ENCODE measurements at regions not wholly inside any gene's neighbourhood (a gene's known extent, or its start where the extent isn't known, plus 50 kb on each side); places are given as distances from the start of the nearest gene placed in this dataset.

DNA sequence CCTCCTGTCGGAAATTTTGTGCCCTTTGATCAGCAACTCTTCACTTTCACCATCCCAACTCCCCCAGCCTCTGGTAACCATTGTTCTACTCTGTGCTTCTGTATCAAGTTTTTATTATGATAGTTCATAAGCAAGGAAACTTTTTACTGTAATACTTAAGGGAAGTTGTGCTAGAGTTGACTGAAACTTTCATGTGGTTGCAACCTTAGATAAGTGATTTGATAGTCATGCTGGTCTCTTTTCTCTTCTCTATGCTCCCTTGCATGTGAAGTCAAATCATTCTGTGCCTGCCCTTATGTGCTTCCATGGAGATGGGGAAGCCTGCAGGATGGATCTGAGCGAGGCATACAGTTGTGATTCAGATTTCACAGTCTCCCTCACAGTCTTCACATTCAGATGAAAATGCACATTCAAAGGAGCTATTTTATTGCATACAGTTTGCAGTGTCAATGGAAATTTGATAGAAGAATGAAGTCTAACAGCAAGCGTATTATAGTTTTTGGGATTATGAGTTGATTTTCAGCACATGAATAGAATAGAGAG, 1428.3 kb upstream of the TENM3 start:
- DNase-seq (ENCODE audit: low read depth) = no peak
- no peak overlapping the region for H3K4me3 ChIP-seq (ENCODE audit: low read depth, low read length)
- TF ChIP-seq, protein P1, sequence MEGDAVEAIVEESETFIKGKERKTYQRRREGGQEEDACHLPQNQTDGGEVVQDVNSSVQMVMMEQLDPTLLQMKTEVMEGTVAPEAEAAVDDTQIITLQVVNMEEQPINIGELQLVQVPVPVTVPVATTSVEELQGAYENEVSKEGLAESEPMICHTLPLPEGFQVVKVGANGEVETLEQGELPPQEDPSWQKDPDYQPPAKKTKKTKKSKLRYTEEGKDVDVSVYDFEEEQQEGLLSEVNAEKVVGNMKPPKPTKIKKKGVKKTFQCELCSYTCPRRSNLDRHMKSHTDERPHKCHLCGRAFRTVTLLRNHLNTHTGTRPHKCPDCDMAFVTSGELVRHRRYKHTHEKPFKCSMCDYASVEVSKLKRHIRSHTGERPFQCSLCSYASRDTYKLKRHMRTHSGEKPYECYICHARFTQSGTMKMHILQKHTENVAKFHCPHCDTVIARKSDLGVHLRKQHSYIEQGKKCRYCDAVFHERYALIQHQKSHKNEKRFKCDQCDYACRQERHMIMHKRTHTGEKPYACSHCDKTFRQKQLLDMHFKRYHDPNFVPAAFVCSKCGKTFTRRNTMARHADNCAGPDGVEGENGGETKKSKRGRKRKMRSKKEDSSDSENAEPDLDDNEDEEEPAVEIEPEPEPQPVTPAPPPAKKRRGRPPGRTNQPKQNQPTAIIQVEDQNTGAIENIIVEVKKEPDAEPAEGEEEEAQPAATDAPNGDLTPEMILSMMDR (IDR thresholded peaks at IDR 0.05; ENCODE audit: insufficient read depth, low read depth, low read length) = no peak

DNA sequence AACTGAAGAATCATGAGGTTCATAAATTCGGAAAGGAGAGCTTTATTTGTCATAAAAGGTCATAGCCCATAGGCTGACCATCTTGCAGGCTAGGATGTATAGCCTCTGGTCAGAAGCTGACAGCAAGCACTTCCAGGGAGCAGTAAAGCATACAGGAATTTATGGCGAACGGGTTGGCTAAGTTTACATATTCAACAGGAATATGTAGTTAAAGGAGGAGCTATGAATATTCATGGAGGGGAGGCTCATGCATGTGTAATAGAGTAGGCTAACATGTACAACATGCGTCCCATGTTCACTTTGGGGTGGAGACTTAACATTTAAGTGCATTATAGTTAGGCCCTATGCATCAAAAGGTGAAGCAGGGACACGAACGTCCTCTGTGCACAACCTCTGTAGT, 1425.7 kb upstream of the TENM3 start:
- TF ChIP-seq, protein P1 (IDR thresholded peaks at IDR 0.05; ENCODE audit: insufficient read depth, low read depth, low read length) = no peak
- DNase-seq (ENCODE audit: low read depth) = no peak
- no peak overlapping the region for H3K4me3 ChIP-seq (ENCODE audit: low read depth, low read length)

DNA sequence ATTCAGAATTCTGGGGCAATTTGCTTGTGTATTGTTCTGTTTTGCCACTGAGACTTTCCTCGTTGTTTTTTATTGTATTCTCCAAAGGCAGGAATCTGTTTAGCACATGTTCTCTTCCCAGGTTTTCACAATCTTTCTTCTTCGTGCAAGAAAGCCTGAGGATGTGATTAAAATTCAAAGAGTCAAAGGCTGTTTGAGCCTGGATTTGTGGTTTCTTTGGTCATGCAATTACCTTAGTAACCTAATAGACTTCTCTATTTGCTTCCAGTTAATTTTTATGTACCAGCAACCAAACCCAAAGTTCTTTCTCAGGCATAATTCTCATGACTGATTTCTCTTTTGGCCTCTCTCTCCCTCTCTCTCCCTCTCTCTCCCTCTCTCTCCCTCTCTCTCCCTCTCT, 1420.1 kb upstream of the TENM3 start:
- DNase-seq (ENCODE audit: low read depth) = no peak
- TF ChIP-seq, protein P1 (IDR thresholded peaks at IDR 0.05; ENCODE audit: insufficient read depth, low read depth, low read length) = no peak
- H3K4me3 ChIP-seq (ENCODE audit: low read depth, low read length) = no peak overlapping the region

DNA sequence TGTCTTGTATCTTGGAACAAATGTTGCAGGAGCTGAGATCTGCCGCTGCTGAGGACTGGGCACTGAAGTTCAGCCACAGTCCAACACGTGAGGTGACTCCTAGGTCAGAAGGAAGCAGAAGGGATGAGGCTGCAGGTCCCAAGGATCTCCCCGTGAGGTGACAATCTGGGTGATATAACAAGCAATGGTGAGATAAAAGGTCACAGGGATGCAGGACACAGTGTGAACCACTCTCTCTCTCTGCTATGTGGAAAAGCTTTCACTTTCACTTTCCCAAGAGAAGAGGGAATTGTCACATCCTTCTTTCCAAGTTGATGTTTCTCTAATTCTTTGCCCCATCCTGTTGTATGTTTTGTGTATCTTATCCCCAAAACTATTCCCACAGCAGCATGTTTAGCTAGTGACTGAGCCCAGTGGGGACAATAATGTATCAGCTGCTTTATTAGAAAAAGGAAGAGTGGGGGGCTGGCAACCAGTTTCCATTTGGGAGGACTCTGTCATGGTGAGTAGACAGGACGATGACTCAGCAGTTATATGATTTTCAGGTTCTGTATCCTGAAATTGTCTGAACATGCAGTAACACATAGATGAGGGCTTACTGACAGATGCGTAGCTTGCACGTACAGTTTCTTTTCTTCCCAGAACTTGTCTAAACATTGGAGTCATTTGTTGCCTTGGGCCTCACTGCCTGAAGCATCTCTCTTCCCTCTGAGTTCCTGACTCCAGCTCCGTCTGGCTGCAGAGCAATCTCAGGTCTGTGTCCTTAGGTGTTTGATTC, 1415.8 kb upstream of the TENM3 start:
- peak; percentile 24 for DNase-seq (ENCODE audit: low read depth)
- peak overlapping the region; percentile 34 for H3K4me3 ChIP-seq (ENCODE audit: low read depth, low read length)
- TF ChIP-seq, protein P1 (IDR thresholded peaks at IDR 0.05; ENCODE audit: insufficient read depth, low read depth, low read length) = no peak

DNA sequence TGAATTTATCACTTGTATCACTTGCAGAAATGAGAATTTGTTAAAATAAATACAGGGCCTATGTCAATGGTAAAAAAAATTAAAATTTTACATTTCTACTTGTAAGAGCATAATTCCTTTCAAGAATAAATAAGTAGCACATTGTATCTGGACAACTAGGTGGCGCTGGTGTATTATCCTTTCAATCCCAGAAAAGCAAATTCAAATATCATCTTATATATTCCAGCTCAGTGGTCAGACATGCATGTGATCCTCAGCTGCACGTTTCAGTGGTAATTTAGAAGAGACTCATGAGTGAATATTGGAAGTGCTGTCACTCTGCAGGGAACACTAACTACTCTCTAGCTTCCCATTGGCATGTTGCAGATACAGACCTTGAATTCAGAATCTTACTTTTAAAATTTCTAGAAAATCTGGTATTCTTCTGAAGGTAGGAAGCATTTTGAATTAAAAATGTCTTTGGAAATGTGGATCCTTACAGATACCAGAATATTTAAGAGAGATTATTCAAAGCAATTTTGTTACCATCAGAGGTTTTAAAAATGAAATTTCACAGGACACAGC, 1414.7 kb upstream of the TENM3 start:
- peak; percentile 53 for DNase-seq (ENCODE audit: low read depth)
- TF ChIP-seq, protein P1 (IDR thresholded peaks at IDR 0.05; ENCODE audit: insufficient read depth, low read depth, low read length) = peak; percentile 44
- H3K4me3 ChIP-seq (ENCODE audit: low read depth, low read length) = no peak overlapping the region

DNA sequence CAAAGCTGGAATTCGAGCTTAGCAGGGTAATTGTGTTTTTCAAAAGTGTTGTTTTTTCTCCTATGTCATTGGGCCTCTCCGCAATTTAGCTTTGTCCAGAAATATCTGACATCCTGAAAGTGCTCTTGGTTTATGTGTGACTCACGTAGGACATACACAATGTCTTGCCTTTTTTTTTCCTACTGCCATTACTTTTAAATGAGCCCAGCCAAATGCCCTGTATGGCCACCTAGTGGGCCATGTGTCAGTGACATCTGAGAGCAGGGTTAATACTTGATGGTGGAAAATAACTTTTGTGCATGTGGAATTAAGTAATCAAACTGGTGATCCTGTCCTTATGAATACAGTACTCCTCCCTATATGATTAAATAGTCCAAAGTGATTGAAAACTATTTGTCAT, 1411.1 kb upstream of the TENM3 start:
- TF ChIP-seq, protein P1 (IDR thresholded peaks at IDR 0.05; ENCODE audit: insufficient read depth, low read depth, low read length) = no peak
- no peak for DNase-seq (ENCODE audit: low read depth)
- H3K4me3 ChIP-seq (ENCODE audit: low read depth, low read length) = no peak overlapping the region
